ENCODE measurements at regions not wholly inside any gene's neighbourhood (a gene's known extent, or its start where the extent isn't known, plus 50 kb on each side); places are given as distances from the start of the nearest gene placed in this dataset.

DNA sequence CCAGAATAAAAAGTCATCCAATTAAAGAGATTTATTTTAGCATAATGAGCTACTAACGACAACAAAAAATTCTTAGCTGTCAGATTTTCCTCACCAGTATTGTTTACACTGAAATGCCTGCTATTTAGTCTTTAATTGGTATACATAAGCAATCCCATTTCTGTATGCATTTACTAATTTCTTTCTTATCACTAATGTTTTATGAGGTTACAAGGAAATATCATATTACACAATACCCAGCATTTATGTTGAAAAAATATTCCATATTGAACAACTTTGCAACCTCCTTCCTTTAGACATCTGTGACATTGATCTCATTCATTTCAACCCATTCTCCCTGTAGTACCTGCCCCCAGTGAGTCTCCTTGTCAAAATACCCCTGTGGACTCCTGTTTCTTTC is 135.4 kb downstream of the SLITRK6 start:
- no peak for DNase-seq

DNA sequence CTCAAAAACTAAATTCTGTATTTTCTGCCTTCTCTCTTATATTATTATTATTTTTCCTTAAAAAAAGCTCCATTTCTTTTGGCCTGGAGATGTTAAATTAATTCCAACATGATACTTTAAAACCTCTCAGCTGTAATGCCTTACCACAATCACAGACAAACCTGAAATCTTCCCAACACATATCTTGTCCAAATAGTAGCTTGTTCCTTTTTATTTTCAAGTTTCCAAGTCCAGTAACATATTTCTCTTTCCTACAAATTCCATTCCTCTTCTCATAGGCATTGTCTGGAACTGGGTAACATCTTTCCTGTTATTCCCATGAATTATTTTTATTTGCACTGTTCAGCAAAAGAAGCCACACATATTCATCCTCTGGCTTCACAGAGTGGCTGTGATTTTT is 137.0 kb downstream of the SLITRK6 start:
- no peak for DNase-seq

DNA sequence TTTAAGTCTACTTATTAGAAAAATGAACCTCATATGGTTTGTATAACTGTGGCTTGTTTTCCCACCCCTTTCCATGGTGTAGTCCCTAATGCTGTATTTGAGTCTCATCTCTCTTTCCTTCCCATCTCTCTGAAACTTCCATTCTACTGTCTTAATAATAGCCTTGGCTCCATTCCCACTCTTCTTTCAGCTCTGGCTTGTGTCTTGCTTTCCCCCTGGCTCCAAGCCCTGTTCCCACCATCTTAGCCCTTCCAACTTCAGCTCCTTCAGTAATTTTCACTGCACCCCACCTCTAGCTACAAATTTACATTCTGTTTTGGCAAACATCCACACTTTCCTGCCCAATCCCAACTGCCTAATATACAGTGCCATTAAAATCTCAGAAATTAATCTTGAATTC is 137.5 kb downstream of the SLITRK6 start:
- no peak for DNase-seq

DNA sequence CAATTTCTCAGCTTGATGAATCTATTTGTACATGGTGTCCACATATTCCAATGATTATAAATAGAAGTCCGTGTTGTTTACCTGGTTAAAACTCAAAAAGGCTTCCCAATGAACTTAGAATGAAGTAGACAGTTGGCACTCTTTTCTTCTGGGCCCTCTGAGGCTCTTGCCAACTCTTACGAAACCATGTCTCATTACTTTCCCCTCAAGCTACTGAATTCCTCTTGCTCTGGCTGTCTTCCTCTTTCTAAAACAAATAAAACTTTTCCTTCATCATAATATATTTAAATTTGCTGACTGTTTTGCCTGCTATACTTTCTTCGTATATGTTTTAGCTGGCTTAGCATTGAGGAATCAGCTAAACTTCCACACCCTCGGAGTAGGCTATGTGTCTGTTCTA is 139.7 kb downstream of the SLITRK6 start:
- no peak for DNase-seq

DNA sequence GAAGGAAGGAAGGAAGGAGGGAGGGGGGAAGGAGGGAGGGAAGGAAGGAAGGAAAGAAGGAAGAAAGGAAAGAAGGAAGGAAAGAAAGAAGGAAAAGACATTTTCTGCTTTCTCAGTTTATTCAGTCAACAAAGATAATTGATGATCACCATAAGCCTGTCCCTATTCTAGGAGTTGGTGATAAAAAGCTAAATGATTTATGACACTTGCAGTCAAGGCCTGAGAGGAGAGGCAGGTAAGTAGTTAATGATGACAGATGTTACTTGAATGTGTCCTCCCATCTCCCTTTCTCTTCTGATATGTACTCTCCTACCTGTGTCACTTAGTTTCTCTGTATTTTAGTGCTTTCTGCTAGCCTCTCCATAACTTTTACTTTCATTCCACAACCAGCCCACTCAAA is 141.3 kb downstream of the SLITRK6 start:
- peak; percentile 58 for DNase-seq

DNA sequence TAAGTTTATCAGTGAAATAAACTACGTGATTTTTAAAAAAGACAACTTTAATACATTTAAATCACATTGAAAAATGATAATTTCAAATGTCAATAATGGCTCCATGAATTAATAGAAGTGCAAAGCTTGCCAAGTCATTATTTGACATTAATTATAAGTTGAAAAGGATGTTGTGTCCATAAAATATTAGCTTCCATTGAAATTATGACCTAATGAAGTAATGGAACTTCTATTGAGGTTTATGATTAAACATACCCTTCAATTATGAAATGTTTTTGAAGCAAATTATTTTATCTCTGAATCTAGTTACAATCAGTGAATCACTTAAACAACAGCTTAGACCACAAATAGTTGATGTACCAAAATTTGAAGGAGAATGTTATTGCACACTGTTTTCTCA is 144.2 kb downstream of the SLITRK6 start:
- DNase-seq: no peak

DNA sequence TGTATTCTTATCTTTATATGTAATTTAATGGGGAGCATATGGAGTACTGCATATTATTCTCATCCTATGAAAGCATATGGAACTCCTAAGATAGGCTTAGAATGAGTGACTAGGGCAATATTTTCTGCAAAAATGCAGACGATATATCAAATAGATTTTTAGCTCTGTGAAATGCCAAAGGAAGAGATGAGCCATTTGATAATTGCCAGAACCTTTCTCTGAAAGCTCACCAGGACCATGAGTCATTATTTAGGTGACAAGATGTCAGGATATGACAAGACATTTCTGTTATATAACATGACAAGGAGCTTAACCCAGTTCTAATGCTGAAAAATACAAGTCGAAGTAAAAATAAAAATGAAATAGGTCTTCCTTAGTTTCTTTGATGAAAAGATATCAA is 145.0 kb downstream of the SLITRK6 start:
- DNase-seq: no peak

DNA sequence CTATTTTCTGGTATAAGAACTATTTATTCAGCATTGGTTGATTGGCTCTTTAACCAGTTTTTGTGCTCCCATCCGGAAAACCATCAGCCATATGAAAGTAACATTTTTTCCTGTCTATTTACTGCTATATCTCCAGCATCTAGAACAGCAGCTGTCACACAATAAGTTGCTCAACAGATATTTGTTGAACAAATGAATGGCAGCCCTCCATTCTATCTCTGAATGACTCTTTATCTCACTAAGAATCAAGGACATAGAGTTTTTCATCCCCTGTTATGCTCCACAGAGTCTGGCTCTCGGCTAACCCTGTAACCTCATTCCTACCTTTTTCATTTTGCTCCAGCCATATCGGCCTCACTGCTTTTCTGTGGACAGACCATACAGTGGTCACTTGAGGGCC is 145.5 kb downstream of the SLITRK6 start:
- DNase-seq: no peak

DNA sequence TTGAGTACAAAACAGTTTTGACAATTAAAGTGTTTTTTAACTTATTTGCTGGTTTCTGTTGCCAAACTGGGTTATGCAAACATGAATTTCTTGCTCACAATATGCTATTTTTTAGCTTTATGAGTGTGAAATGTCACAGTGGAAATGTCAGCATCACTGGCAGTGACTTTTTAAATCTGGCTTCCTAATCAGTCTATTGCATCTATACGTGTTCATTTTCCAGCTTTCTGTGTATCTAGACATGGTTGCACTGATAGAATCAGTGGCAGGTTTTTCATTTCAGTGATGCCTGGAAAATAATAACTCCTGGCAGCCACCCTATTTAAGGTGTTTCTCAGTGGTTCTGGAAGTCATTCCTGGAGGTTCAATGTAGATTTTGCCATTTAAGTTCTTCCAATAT is 146.7 kb downstream of the SLITRK6 start:
- no peak for DNase-seq

DNA sequence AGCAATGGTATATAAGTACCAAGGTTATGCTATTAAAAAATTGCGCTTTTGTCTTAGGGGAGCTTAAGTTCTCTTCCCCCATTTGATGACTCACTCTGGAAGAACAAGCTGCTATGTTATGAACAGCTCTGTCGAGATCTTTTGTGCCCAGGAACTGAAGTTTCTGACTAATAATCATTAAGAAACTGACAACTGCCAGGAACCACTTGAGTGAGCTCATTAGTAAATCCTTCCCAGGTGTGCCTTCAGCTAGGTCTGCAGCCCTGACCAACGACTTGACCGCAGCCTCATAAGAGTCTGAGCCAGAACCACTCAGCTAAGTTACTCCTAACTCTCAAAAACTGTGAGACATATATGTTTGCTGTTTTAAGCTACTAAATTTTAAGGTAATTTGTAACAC is 147.8 kb downstream of the SLITRK6 start:
- no peak for DNase-seq

DNA sequence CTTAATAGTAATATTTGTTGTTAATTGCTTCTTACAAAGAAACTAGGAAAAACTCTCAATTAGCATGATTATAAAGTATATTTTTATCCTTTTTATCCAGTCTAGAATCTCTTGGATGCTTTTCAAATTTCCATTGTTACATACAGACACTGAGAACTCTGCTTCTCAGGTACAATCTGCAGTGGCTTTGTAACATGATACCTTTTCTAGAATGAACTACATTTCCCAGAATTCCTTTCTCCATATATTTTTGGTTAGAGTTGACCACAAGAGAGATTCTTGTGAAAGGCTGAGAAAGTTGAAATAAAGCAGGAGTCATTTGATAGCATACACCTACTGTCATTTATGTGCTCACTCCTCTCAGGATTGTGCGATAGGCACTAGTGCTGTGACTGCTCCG is 148.6 kb downstream of the SLITRK6 start:
- no peak for DNase-seq

DNA sequence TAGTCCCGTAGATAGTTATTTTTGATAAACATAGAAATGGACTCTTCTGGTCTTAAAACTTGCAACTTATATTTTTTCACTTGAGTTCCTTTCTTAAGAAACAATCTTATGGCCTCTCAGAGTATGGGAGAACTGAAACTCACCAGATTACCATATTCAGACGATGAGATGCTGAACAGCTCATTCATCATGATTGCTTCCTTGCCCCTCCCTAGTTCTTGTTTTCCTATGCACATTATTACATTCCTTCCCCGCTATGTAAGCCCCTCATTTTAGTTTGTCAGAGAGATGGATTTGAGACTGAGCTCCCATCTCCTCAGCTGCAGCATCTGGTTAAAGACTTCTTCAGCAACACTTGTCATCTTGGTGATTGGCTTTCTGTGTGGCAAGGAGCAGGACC is 158.5 kb downstream of the SLITRK6 start:
- DNase-seq: no peak

DNA sequence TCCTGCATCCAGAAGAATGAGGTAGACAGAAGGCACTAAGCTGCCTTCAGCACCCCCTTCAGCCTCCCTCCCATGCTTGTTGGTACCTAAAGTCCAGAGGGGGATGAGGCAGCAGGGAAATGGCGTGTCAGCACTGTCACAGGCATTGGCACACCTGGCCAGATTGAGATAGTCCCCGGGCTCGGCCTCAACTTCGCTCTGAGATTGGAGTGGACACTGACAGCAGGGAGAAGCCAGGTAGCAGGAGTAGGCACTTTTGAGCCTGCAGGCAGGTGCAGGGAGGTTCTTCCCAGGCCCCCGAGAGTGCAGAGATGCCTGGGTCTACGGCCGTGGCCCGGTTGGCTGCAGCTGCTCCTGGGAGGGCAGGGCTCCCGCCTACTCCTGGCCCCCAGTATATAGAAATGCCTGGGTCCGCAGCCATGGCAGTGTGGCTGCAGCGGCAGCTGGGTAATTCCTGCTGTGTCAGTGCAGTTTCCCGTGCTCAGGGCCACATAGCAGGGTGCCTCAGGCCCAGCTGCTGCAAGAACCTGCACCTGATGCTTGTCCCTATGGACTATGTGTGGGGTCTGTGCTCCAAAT is 160.3 kb downstream of the SLITRK6 start:
- peak; percentile 67 for DNase-seq

DNA sequence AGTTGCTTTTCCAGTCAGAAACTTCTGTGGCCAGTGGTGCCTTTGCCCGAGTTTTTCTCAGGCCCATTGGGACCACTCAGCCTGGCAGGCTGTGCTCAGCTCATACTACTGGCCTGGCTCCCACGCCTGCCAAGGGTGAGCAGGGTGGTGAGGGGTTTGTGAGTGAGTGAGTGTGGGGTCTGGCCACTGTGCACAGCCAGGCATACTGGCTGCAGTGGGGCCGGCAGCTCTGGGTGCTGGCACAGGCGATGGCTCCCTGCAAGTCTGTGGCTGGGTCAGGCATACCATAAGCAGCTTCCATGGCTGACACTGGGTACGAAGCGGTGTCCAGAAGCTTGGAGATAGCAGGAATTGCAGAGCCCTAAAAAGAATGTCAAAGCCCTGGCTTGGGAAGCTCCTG is 161.0 kb downstream of the SLITRK6 start:
- DNase-seq: peak; percentile 23

DNA sequence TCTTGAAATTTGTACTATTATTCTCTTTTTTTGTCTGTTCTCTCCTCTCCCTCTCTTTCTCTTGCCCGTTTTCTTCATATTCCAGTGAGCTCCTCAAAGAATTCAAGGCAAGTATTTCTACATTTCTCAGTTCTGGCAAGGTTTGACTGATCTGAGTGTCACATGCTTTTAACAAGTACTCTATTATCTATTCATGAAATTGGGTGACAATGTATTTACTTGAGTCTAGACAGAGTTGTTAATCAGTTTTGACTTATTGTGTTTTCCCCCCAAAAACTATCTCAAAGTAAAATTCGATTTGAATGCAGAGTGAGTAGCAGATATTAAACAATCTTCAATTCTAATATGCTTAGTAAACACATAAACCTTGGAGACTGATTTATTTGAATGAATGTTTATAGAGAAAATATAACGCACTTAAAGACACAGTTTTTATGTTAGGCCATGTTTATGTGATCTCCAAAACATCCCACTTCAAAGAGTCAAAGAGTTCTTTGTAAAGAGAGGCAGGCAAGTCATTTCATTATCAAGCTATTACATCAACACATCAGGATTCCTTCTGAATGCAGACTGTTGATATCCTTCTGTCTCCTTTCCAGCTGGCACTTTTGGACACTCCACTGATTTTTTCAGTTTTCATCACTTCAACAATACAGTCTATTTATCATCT is 166.6 kb downstream of the SLITRK6 start:
- DNase-seq: no peak

DNA sequence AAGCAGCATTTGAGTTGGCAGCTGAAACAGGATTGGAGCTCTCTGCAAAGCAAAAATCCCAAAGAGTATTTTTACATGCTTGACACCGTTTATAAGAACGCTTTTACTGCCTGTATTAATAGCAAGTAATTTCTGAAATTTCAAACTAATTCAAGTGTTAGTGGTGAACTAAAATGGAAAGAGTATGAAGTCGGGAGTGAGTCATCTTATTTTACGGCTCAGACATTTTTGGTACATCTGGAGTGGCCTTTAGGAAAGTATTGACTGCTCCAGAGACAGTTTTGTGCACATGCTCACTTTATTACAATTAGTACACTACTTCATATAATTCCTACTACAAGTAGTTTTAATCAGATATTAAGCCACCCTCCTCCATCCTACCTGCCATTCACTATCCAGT is 167.4 kb downstream of the SLITRK6 start:
- no peak for DNase-seq

DNA sequence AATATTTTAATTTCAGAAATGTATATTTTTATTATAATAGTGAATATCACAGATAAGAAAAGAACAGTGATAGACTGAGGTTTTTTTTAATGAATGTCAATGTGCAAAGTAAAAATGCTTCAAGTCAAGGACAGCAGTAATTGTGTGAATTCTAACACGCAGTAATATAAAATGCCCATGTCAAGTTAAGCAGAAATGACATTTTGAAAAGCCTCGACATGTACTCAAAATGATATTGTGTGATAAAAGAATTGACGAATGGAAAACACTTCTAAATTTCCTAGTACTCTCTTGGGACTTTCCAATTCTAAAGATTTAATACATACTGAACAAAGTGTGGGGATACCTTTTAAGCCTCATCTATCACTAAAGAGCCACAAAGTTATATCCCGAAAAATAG is 172.6 kb downstream of the SLITRK6 start:
- DNase-seq: no peak

DNA sequence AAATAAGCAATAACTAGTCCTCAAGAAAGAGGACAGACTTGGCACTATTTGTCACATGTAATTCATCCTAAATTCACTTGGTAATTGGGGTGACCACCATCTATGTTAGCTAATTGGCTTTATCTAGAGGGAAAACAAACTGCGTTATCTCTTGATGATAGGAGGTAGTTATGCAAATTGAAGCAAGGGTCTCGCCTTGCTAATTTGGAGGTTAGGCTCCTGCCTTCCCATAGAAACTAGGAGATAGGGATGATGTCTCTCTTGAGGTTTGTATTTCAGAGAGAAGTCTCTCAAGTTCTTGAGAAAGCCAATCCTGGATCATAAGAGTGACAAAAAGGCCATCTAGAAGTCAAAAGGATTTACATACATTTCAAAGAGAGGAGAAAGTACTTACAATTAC is 179.9 kb downstream of the SLITRK6 start:
- DNase-seq: no peak

DNA sequence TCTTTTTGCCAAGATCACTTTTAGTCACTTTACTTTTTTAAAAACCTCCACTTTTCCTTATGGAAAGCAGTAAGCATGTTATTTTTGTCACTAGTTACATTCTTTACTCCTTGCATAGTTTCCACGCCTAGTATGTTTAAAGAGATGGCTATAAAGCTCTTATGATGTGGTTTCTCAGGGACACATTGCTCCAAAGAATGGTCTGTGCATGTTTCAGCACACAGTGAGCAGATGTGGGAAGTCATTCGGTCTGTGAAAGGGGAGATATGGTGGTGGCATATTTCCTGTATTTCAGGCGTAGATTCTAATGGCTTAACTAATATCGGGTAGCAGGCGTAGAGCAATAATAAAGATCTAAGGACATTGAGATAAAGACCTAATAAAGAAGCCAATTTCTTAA is 180.7 kb downstream of the SLITRK6 start:
- no peak for DNase-seq

DNA sequence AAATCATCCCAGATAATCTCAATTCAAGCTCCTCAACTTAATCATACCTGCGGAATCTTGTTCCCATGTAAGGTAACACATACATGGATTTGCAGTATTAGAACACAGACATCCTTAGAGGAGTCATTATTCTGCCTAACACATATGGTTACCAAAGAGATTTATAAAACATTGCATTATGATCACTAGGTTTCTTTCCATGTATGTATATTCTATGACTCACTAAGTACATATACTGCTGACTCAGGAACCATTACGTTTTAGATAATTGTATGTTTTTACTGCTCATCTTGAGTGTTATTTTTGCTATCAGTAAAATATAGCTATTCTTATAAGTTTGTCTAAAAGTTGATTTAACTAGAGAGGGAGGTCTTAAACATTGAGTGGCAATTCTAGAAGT is 182.9 kb downstream of the SLITRK6 start:
- DNase-seq: peak; percentile 6

DNA sequence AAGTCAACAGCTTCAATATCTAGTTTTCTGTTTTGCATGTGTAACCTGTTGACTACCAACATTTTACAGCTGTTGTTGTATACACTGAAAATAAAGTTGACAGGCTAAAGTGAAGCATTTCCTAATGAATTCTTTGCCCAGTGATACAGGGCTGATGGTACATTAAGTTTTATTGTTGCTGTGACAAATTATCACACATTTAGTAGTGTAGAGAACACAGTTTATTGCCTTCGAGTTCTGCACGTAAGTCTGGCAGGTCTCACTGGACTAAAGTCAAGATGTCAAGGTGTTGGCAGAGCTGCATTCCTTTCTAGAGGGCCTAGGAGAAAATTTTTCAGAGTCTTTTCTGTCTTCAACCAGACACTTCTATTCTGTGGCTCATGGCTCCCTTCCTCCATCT is 184.2 kb downstream of the SLITRK6 start:
- DNase-seq: no peak

DNA sequence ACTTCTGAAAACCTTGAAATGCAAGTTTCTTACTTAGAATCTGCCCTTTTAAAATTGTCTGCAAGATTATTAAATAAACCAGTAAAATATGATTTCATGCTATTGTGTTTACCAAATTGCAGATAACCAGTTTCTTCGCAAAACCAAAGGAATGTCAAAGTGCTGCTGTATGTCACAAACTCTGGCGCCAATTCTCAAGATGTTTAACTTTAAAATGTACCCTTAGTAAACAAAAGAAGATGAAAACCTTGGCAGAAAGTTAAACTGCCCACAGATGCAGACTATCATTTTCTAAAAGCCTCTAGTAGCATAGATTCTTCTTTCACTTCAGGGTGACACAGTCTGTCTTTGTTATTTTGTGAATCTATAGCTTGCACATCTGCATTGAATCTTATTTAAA is 189.2 kb downstream of the SLITRK6 start:
- no peak for DNase-seq

DNA sequence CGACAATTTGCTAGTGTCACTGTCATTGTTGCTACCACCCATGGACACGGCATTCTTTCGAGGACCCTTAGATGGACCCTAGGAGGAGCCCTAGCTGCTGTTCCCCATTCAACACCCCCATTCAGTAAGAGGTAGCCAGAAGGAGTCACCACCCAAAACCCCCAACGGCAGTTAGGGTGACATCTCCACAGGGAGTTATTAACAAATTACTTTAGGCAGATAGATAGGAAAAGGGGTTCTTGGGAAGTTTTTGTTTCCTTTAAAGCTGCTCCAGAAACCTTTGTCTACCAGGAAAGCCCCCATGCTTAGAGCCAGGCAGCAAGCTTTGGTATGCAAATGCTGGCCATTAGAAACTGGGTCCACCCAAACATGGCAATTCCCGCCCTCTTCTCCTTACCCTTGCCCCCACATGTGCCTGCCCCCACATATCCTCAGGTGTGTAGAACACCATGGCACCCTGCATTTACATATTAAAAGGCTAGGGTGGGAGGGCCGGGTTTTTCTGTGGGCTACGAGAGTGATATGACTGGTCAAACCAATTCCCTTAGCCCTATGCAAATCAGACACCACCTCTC is 190.9 kb downstream of the SLITRK6 start:
- DNase-seq: no peak

DNA sequence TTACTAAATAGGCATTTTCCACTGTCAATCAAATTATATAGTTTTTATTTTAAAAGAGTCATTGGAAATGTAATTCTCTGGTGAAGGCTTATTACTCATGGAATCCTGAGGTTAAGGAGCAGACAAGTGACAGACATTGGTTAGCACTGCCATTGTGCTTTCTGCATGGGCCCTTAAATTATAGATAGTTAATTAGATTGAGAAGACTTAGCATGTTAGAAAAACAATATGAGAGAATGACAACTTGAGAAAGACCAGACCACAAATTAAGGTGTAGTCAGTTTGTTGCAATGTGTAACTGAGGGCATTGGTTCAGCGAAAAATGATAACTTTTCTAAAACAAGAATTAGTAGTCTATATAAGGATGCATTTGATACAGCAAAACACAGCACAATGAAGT is 195.5 kb downstream of the SLITRK6 start:
- DNase-seq: no peak

DNA sequence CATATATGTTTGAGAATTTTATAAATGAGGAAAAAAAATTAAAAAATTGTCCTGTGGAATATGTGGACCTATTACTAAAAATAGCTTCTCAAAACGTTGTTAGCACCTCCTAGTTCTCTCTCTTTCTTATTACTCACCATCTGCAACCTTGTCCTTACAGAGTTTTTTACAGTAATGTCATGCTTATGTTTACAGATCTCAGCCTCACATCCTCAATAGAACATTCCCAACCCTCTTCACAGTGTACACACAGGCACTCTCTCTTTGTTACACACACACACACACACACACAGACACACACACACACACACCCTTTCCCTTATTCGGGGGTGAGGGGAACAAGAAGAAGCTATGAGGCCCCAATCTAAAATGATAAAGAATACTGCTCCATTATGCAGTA is 197.7 kb downstream of the SLITRK6 start:
- no peak for DNase-seq
